Thymus (tissue), 11 donors: ENCODE measurements at regions not wholly inside any gene's neighbourhood (a gene's known extent, or its start where the extent isn't known, plus 50 kb on each side); places are given as distances from the start of the nearest gene placed in this dataset.

ENCODE experiments used
- DNase-seq, 9 donors: peaks; one replicate each; pipeline ENCODE4 v3.0.0-alpha.2; 2013; ENCODE audit warnings: low spot score in 9 of 9, low read depth in 6 of 9, missing footprints in 1 of 9
- H3K27ac ChIP-seq, 2 donors: one replicate each; pipeline ENCODE4 v1.5.1; 2013; ENCODE audit warnings: control low read depth in 1 of 2, low read depth in 1 of 2, low read length in 1 of 2, mild to moderate bottlenecking in 1 of 2, moderate library complexity in 1 of 2
- H3K27me3 ChIP-seq, 2 donors: one replicate each; pipeline ENCODE4 v1.5.1; 2013; ENCODE audit warnings: low read length in 1 of 2; ENCODE audit not compliant: control insufficient read depth in 2 of 2, insufficient read depth in 1 of 2
- H3K36me3 ChIP-seq, 2 donors: one replicate each; pipeline ENCODE4 v1.5.1; 2013; ENCODE audit warnings: low read length in 1 of 2, mild to moderate bottlenecking in 1 of 2, moderate library complexity in 1 of 2; ENCODE audit not compliant: control insufficient read depth in 2 of 2, insufficient read depth in 2 of 2
- H3K4me1 ChIP-seq, 2 donors: one replicate each; pipeline ENCODE4 v1.5.1; 2013; ENCODE audit warnings: low read length in 2 of 2; ENCODE audit not compliant: control insufficient read depth in 2 of 2, insufficient read depth in 2 of 2
- H3K4me3 ChIP-seq, 2 donors: one replicate each; pipeline ENCODE4 v1.5.1; 2013; ENCODE audit warnings: low read length in 2 of 2, control low read depth in 1 of 2, mild to moderate bottlenecking in 1 of 2
- H3K9me3 ChIP-seq, 2 donors: one replicate each; pipeline ENCODE4 v1.5.1; 2013; ENCODE audit warnings: low read length in 1 of 2, mild to moderate bottlenecking in 1 of 2; ENCODE audit not compliant: control insufficient read depth in 2 of 2, insufficient read depth in 1 of 2
- WGBS: extraction: QIAGEN DNeasy Blood & Tissue Kit; methylation state at CpG from one replicate; pipeline ENCODE4 v1.1.7; 2013; 5-methylcytosine and 5-hydroxymethylcytosine counted together
- donor health status: healthy.

DNA sequence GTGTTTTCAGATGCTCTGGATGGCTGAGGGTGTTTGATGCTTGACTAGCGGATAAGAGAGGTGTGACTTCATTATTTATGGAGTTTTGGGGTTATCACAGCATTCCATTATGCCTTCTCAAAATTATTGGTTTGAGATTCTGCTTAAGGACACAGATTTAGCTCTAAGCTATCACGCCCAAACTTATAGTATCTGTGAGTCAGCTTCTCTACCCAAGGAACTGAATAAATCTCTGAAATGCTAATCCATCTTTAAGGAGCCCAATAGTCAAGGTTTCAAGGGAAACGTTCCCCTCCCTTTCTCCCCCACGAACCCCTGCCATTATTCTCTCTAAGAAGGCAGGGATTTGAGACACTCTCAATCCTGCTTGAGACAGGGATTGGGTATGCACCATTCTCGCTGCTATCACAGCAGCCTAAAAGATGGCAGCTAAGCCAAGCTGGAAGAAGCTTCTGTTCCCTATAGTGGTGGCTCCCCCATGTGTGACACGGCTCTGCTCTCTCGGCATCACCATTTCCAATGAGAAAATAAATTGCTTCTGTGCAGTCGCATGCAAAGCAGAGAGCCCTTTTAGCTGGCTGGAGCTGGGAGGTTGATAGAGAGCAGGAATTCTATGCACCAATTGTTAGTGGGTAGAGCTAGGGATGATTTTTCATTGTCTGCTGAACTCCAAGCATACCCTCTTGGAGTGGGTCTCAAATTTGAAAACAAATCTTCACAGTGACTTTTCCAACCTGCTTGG lies 151.1 kb downstream of the IL20RB start:
- no peaks in the 10 kb centered on the region for H3K36me3 ChIP-seq
- H3K9me3 ChIP-seq: no peaks in the 10 kb centered on the region
- H3K27ac ChIP-seq: no peak overlapping the region
- H3K27me3 ChIP-seq: peaks cover 3 to 7% of the 10 kb centered on the region in 2 donors
- no peak for DNase-seq
- 83% methylated on average over 8 of the region's 8 CpGs for WGBS
- H3K4me1 ChIP-seq: no peaks in the 10 kb centered on the region
- no peak overlapping the region for H3K4me3 ChIP-seq

- Histone ChIP-seq H3K36me3 (no peaks in the 10 kb centered on the region), H3K9me3 (no peaks in the 10 kb centered on the region), H3K4me3 (no peak overlapping the region), H3K27ac (no peak overlapping the region), H3K27me3 (peaks cover 0 to 7% of the 10 kb centered on the region in 2 donors), H3K4me1 (no peaks in the 10 kb centered on the region)
- 37% methylated on average over 3 of the region's 3 CpGs for WGBS
- peak in 1 of 9 donors; percentile 12 for DNase-seq
Measured at GRCh38 chr3:137110392-137110996, 152.7 kb downstream of the IL20RB start.

- no peak overlapping the region for H3K4me3 ChIP-seq
- H3K4me1 ChIP-seq: no peaks in the 10 kb centered on the region
- no peak for DNase-seq
- no peaks in the 10 kb centered on the region for H3K36me3 ChIP-seq
- peaks cover 0 to 7% of the 10 kb centered on the region in 2 donors for H3K27me3 ChIP-seq
- H3K27ac ChIP-seq: no peak overlapping the region
- WGBS: 86% methylated on average over 8 of the region's 8 CpGs
- H3K9me3 ChIP-seq: no peaks in the 10 kb centered on the region
Measured at GRCh38 chr3:137111497-137111896, 153.7 kb downstream of the IL20RB start.

GRCh38 chr3:137116619-137117018 lies 158.8 kb downstream of the IL20RB start:
- H3K4me1 ChIP-seq: no peaks in the 10 kb centered on the region
- no peak overlapping the region for H3K27ac ChIP-seq
- DNase-seq: no peak
- no peaks in the 10 kb centered on the region for H3K27me3 ChIP-seq
- no peaks in the 10 kb centered on the region for H3K36me3 ChIP-seq
- H3K9me3 ChIP-seq: no peaks in the 10 kb centered on the region
- H3K4me3 ChIP-seq: no peak overlapping the region

DNA sequence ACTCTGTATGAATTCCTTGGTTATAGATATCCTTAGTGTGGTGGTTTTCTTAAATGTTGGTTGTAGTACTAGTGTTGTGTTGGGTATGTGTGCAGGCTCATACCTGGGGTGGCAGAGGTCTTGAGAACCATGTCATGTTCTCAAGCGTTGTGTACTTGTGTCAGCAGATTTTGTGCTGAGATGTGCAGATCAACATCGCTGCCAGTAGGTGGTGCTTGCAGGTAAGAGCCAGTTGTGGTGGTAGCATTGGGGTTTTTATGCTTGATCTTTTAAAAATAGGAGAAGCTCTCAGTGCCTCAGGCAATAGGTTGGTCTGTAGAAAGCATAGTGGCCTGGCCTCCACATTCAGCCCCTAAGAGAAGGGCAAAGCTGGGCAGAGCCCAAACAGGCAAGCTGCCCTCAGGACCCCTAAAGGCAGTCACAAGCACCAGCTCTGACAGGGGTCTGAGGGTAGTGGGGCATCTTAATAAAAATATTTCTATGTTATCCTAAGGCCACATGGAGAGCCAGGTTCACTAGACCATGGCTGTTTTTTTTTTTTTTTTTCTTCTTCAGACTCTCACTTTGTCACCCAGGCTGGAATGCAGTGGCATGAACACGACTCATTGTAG lies 164.0 kb downstream of the IL20RB start:
- WGBS: 41% methylated on average over 3 of the region's 3 CpGs
- no peak overlapping the region for H3K27ac ChIP-seq
- no peaks in the 10 kb centered on the region for H3K36me3 ChIP-seq
- H3K4me3 ChIP-seq: no peak overlapping the region
- peak in 2 of 9 donors; percentile 30 to 36 for DNase-seq
- H3K4me1 ChIP-seq: no peaks in the 10 kb centered on the region
- H3K9me3 ChIP-seq: no peaks in the 10 kb centered on the region
- no peaks in the 10 kb centered on the region for H3K27me3 ChIP-seq

- WGBS: 39% methylated on average over 2 of the region's 2 CpGs
- Histone ChIP-seq H3K9me3 (no peaks in the 10 kb centered on the region), H3K36me3 (no peaks in the 10 kb centered on the region), H3K27me3 (no peaks in the 10 kb centered on the region), H3K4me1 (no peaks in the 10 kb centered on the region), H3K4me3 (no peak overlapping the region), H3K27ac (no peak overlapping the region)
- DNase-seq: peak in 2 of 9 donors; percentile 28 to 39
Measured at GRCh38 chr3:137131081-137131480, 173.3 kb downstream of the IL20RB start.

DNA sequence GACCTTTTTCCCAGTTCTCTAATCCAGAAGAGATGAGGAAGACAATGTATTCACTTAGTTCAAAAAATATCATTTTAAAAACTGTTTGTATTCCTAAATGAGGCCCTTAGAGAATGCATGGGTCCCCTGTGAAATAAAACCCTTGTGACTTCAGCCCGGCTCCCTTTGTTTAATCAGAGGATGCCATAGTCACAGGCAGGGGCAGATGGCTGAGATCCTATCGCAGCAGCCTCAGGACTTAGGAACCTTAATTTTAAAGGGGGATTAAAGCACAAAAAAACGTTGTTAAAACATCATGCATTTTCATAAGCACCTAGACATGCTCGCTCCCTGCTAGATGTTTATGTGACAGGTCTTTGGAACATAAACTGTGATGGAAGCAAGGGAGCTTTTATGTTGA lies 176.6 kb downstream of the IL20RB start:
- H3K9me3 ChIP-seq: no peaks in the 10 kb centered on the region
- no peak overlapping the region for H3K4me3 ChIP-seq
- H3K36me3 ChIP-seq: no peaks in the 10 kb centered on the region
- no peaks in the 10 kb centered on the region for H3K4me1 ChIP-seq
- no peak overlapping the region for H3K27ac ChIP-seq
- WGBS: 77% methylated on average over 4 of the region's 4 CpGs
- DNase-seq: no peak
- no peaks in the 10 kb centered on the region for H3K27me3 ChIP-seq

GRCh38 chr3:137148406-137148805 lies 190.6 kb downstream of the IL20RB start:
- WGBS: 53% methylated on average over 3 of the region's 3 CpGs
- Histone ChIP-seq H3K9me3 (no peaks in the 10 kb centered on the region), H3K4me1 (no peaks in the 10 kb centered on the region), H3K27me3 (no peaks in the 10 kb centered on the region), H3K4me3 (no peak overlapping the region), H3K36me3 (no peaks in the 10 kb centered on the region), H3K27ac (no peak overlapping the region)
- DNase-seq: no peak

- Histone ChIP-seq H3K4me1 (no peaks in the 10 kb centered on the region), H3K9me3 (no peaks in the 10 kb centered on the region), H3K27ac (no peak overlapping the region), H3K4me3 (no peak overlapping the region), H3K36me3 (no peaks in the 10 kb centered on the region), H3K27me3 (no peaks in the 10 kb centered on the region)
- DNase-seq: no peak
- 44% methylated on average over 2 of the region's 2 CpGs for WGBS
Measured at GRCh38 chr3:137148917-137149316, 191.1 kb downstream of the IL20RB start.
